OCI-LY3 (cell line): ENCODE measurements at regions not wholly inside any gene's neighbourhood (a gene's known extent, or its start where the extent isn't known, plus 50 kb on each side); places are given as distances from the start of the nearest gene placed in this dataset.

Source experiments
- H2AFZ ChIP-seq: fragments of 200-600, 300-600 bp; shearing (Covaris generic); 2 replicates; pipeline ENCODE4 v1.6.0; 2014; ENCODE audit warnings: antibody characterized with exemption, low read depth, low read length
- H3K27ac ChIP-seq: fragments of 200-600, 300-600 bp; sonication (generic); 2 replicates; pipeline ENCODE4 v1.5.1; 2014; ENCODE audit warnings: mild to moderate bottlenecking, low read length, moderate library complexity, mixed read lengths
- H3K27me3 ChIP-seq: fragments of 200-600, 300-600 bp; sonication (generic); 2 replicates; pipeline ENCODE4 v1.6.1; 2014; ENCODE audit warnings: low read depth, low read length, mixed read lengths
- H3K36me3 ChIP-seq: fragments of 200-600, 300-600 bp; sonication (generic); replicated peaks from 2 replicates; pipeline ENCODE3; 2014; ENCODE audit warnings: low read depth, low read length, mixed read lengths
- H3K4me1 ChIP-seq: fragments of 300-600, 200-600 bp; sonication (generic); 2 replicates; pipeline ENCODE4 v1.6.1; 2014; ENCODE audit warnings: low read length, mixed read lengths
- H3K4me2 ChIP-seq: fragments of 200-600, 300-600 bp; sonication (generic); 2 replicates; pipeline ENCODE4 v1.6.1; 2014; ENCODE audit warnings: low read length, mixed read lengths
- H3K4me3 ChIP-seq: fragments of 300-600, 200-600 bp; sonication (generic); 2 replicates; pipeline ENCODE4 v1.5.1; 2014; ENCODE audit warnings: antibody characterized with exemption, mild to moderate bottlenecking, low read length, moderate library complexity
- H3K79me2 ChIP-seq: fragments of 300-600, 200-600 bp; shearing (Covaris generic); 2 replicates; pipeline ENCODE4 v1.6.1; 2014; ENCODE audit warnings: mild to moderate bottlenecking, low read length, mixed read lengths
- H3K9ac ChIP-seq: fragments of 300-600, 200-600 bp; shearing (Covaris generic); 2 replicates; pipeline ENCODE4 v1.6.0; 2014; ENCODE audit warnings: mild to moderate bottlenecking, low read length, moderate library complexity
- H3K9me3 ChIP-seq: fragments of 200-600, 300-600 bp; shearing (Covaris generic); 2 replicates; pipeline ENCODE4 v1.6.1; 2014; ENCODE audit warnings: low read length, mixed read lengths; ENCODE audit not compliant: insufficient read depth
- H4K20me1 ChIP-seq: fragments of 200-600, 300-600 bp; sonication (generic); 2 replicates; pipeline ENCODE4 v1.6.1; 2016; ENCODE audit warnings: low read length, mixed read lengths; ENCODE audit not compliant: insufficient read depth
- EZH2phosphoT487 ChIP-seq: fragments of 200-600 bp; shearing (Covaris generic); IDR thresholded peaks from 2 replicates; pipeline ENCODE4 v1.6.1; 2018; ENCODE audit warnings: antibody characterized with exemption, mixed run types, low read depth
- TF ChIP-seq, protein P1 (sequence below): fragments of 200-600, 300-600 bp; sonication (generic); IDR thresholded peaks from 2 replicates; pipeline ENCODE4 v1.5.1; 2014; ENCODE audit warnings: antibody characterized with exemption, low read length, low read depth

DNA sequence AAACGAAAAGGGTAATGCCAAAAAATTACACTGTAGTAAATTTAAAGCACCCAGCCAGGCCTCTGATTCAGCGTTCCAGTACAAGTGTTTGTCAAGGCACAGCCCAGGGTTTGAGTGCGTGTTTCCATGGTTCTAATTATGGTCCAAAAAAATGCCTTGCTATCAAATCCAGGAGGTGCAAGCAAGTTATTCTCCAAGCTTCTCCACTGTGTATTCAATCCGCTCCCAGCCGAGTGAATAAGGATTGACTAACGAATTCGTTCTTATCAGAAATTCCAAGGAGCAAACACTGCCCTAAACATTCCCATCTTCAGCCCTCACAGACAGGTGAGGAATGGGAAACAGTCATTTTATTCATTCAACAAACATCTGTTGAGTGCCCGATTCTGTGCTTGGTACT lies 103.3 kb upstream of the WWC1 start:
- Histone ChIP-seq H3K9me3 (no peaks in the 10 kb centered on the region), H3K36me3 (no peaks in the 10 kb centered on the region), H2AFZ (no peak overlapping the region), H3K4me3 (no peak overlapping the region), H3K4me2 (no peak overlapping the region), H3K9ac (no peak overlapping the region), H3K79me2 (no peaks in the 10 kb centered on the region), H4K20me1 (no peaks in the 10 kb centered on the region), H3K27ac (no peak overlapping the region), H3K27me3 (peaks cover 48% of the 10 kb centered on the region), H3K4me1 (no peaks in the 10 kb centered on the region)
- no peak for TF ChIP-seq EZH2phosphoT487
- TF ChIP-seq, protein P1, sequence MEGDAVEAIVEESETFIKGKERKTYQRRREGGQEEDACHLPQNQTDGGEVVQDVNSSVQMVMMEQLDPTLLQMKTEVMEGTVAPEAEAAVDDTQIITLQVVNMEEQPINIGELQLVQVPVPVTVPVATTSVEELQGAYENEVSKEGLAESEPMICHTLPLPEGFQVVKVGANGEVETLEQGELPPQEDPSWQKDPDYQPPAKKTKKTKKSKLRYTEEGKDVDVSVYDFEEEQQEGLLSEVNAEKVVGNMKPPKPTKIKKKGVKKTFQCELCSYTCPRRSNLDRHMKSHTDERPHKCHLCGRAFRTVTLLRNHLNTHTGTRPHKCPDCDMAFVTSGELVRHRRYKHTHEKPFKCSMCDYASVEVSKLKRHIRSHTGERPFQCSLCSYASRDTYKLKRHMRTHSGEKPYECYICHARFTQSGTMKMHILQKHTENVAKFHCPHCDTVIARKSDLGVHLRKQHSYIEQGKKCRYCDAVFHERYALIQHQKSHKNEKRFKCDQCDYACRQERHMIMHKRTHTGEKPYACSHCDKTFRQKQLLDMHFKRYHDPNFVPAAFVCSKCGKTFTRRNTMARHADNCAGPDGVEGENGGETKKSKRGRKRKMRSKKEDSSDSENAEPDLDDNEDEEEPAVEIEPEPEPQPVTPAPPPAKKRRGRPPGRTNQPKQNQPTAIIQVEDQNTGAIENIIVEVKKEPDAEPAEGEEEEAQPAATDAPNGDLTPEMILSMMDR: no peak

- Histone ChIP-seq H4K20me1 (no peaks in the 10 kb centered on the region), H3K27ac (no peak overlapping the region), H3K9ac (no peak overlapping the region), H3K9me3 (no peaks in the 10 kb centered on the region), H2AFZ (no peak overlapping the region), H3K4me2 (no peak overlapping the region), H3K27me3 (peaks cover 64% of the 10 kb centered on the region), H3K36me3 (no peaks in the 10 kb centered on the region), H3K4me3 (no peak overlapping the region), H3K79me2 (no peaks in the 10 kb centered on the region), H3K4me1 (no peaks in the 10 kb centered on the region)
- TF ChIP-seq, protein P1: no peak
- no peak for TF ChIP-seq EZH2phosphoT487
These were observed 99.3 kb upstream of the WWC1 start for GRCh38 chr5:168192120-168192519.

DNA sequence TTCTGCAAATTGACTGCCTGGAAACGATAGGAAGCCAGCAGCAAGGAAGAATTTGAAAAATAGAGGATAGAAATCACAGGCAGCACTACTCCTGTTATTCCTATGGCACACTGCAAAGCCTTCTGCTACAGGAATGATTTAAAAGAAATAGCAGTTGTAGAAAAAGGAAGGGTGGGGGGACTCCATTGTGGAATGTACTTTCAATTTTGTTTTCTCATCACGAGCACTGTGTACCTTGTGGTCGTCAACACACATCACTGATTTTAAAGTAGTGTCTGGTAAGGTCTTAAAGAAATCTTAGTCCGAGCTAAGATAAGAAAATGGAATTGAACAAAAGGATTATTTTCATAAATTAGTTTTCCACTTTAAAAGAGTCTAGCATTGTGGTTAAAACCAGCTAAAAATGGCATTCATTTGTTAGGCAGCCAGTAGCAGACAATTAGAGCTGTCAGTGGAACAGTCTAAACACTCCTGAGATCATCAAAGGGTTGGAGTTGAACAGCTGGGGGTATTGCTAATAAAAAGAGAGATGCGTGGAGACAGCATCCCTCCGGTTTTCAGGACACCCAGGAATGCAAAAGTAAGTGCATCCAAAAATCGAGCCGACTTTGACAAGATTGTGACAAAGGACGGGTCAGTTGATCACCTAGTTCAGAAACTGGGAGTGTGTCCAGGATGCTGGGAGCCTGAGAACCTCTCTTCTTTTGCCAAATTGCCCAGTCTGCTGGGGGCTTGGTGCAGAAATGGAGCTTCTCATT lies 97.8 kb upstream of the WWC1 start:
- no peak overlapping the region for H3K9ac ChIP-seq
- H3K27me3 ChIP-seq: peaks cover 65% of the 10 kb centered on the region
- H2AFZ ChIP-seq: no peak overlapping the region
- H3K27ac ChIP-seq: no peak overlapping the region
- TF ChIP-seq, protein P1: no peak
- no peak for TF ChIP-seq EZH2phosphoT487
- H3K36me3 ChIP-seq: no peaks in the 10 kb centered on the region
- H3K9me3 ChIP-seq: no peaks in the 10 kb centered on the region
- H3K4me3 ChIP-seq: no peak overlapping the region
- 0 out of 2 replicates have a peak overlapping the region, but pooled peaks have one; percentile 12 for H3K4me2 ChIP-seq
- no peaks in the 10 kb centered on the region for H3K79me2 ChIP-seq
- no peaks in the 10 kb centered on the region for H3K4me1 ChIP-seq
- no peaks in the 10 kb centered on the region for H4K20me1 ChIP-seq

DNA sequence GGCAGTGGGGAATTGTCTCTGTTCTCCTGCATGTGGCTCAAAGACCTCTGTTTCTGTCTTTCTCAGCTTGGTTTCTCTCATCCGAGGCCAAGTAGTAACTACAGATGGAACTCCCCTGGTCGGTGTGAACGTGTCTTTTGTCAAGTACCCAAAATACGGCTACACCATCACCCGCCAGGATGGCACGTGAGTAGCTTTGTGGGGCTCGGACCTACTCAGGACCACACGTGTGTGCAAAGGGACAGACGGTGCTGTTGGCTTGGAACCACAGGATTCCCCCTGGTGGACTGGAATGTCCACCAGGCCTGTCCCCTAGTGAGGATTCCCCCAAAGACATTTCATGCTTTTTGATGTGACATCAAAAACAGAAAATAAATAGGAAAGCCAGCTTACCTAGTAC lies 96.3 kb upstream of the WWC1 start:
- Histone ChIP-seq H3K79me2 (no peaks in the 10 kb centered on the region), H3K9ac (no peak overlapping the region), H3K9me3 (no peaks in the 10 kb centered on the region), H3K4me3 (no peak overlapping the region), H3K36me3 (no peaks in the 10 kb centered on the region), H3K27me3 (peaks cover 56% of the 10 kb centered on the region), H3K4me2 (no peak overlapping the region), H4K20me1 (no peaks in the 10 kb centered on the region), H3K4me1 (no peaks in the 10 kb centered on the region), H2AFZ (no peak overlapping the region), H3K27ac (no peak overlapping the region)
- TF ChIP-seq, protein P1: no peak
- no peak for TF ChIP-seq EZH2phosphoT487
